OCI-LY7 (cell line): ENCODE measurements at regions not wholly inside any gene's neighbourhood (a gene's known extent, or its start where the extent isn't known, plus 50 kb on each side); places are given as distances from the start of the nearest gene placed in this dataset.

Experiments
- CTCF ChIP-seq: fragments of 200-600 bp; sonication (generic); conservative IDR thresholded peaks from 2 replicates; pipeline ENCODE4 v1.5.1; 2014; ENCODE audit warnings: mild to moderate bottlenecking, antibody characterized with exemption, low read length, moderate library complexity, mixed read lengths
- EZH2phosphoT487 ChIP-seq: fragments of 200-600 bp; sonication (generic); IDR thresholded peaks from 2 replicates; pipeline ENCODE4 v1.6.1; 2018; ENCODE audit warnings: low read depth, borderline replicate concordance, mild to moderate bottlenecking, mixed run types, antibody characterized with exemption, low read length, moderate library complexity, mixed read lengths

GRCh38 chr9:83141887-83142286 lies 78.9 kb upstream of the RASEF start:
- TF ChIP-seq EZH2phosphoT487 (no peak), CTCF (no peak)
